ENCODE measurements at regions not wholly inside any gene's neighbourhood (a gene's known extent, or its start where the extent isn't known, plus 50 kb on each side); places are given as distances from the start of the nearest gene placed in this dataset.

GRCh38 chr7:136138991-136139390, 161.8 kb upstream of the MTPN start:
- no peak for DNase-seq (ENCODE audit: extremely low read depth, low read depth)
- H3K4me3 ChIP-seq (replicated peaks; ENCODE audit: low read depth, low read length), result no peak overlapping the region
- no peak for TF ChIP-seq CTCF (IDR thresholded peaks at IDR 0.05; ENCODE audit: low read depth, low read length, missing control alignments)

GRCh38 chr7:136136906-136137454, 159.8 kb upstream of the MTPN start:
- no peak for DNase-seq (ENCODE audit: extremely low read depth, low read depth)
- H3K4me3 ChIP-seq (replicated peaks; ENCODE audit: low read depth, low read length), result no peak overlapping the region

GRCh38 chr7:136134503-136134902, 157.3 kb upstream of the MTPN start:
- no peak for DNase-seq (ENCODE audit: extremely low read depth, low read depth)
- no peak for TF ChIP-seq CTCF (IDR thresholded peaks at IDR 0.05; ENCODE audit: low read depth, low read length, missing control alignments)
- no peak overlapping the region for H3K4me3 ChIP-seq (replicated peaks; ENCODE audit: low read depth, low read length)

More at GRCh38 chr7:136136906-136137454, 159.8 kb upstream of the MTPN start:
- no peak for TF ChIP-seq CTCF (IDR thresholded peaks at IDR 0.05; ENCODE audit: low read depth, low read length, missing control alignments)

- no peak overlapping the region for H3K4me3 ChIP-seq (replicated peaks; ENCODE audit: low read depth, low read length)
- TF ChIP-seq CTCF (IDR thresholded peaks at IDR 0.05; ENCODE audit: low read depth, low read length, missing control alignments), result no peak
- DNase-seq (ENCODE audit: extremely low read depth, low read depth), result no peak
These were observed 156.4 kb upstream of the MTPN start for GRCh38 chr7:136133551-136133950.

GRCh38 chr7:136131304-136131630, 154.1 kb upstream of the MTPN start:
- no peak for TF ChIP-seq CTCF (IDR thresholded peaks at IDR 0.05; ENCODE audit: low read depth, low read length, missing control alignments)
- DNase-seq (ENCODE audit: extremely low read depth, low read depth), result no peak
- H3K4me3 ChIP-seq (replicated peaks; ENCODE audit: low read depth, low read length), result no peak overlapping the region

- no peak overlapping the region for H3K4me3 ChIP-seq (replicated peaks; ENCODE audit: low read depth, low read length)
These were observed 153.5 kb upstream of the MTPN start for GRCh38 chr7:136130511-136131303.

More at GRCh38 chr7:136130511-136131303, 153.5 kb upstream of the MTPN start:
- DNase-seq (ENCODE audit: extremely low read depth, low read depth), result no peak
- TF ChIP-seq CTCF (IDR thresholded peaks at IDR 0.05; ENCODE audit: low read depth, low read length, missing control alignments), result no peak

Data from HFF-Myc (cell line).